ENCODE measurements at regions not wholly inside any gene's neighbourhood (a gene's known extent, or its start where the extent isn't known, plus 50 kb on each side); places are given as distances from the start of the nearest gene placed in this dataset.

GRCh38 chr2:181340891-181341290, 116.3 kb upstream of the ITGA4 start:
- no peak for TF ChIP-seq CTCF (IDR thresholded peaks at IDR 0.05; ENCODE audit: insufficient read depth, low read depth, low read length)
- no peak for TF ChIP-seq EZH2 (IDR thresholded peaks at IDR 0.05; ENCODE audit: insufficient read depth, low read length)

Measured in astrocyte (in vitro differentiated cells and primary cell).